Activated naive CD4-positive, alpha-beta T cell treated with anti-CD3 and anti-CD28 coated beads, Interleukin-2, amount 10 ng/mL, durations not matched to agents 7 days and 5 days (primary cell): ENCODE measurements at regions not wholly inside any gene's neighbourhood (a gene's known extent, or its start where the extent isn't known, plus 50 kb on each side); places are given as distances from the start of the nearest gene placed in this dataset.
"Not testable (repeated sequence)": the region's sequence is repeated elsewhere in the genome, so short reads cannot be mapped to it uniquely, and the experiment has no call there.

Experiments used
- CTCF ChIA-PET: fragments of 350-600 bp; sonication (Branson Sonifier 250); formaldehyde crosslinking; loops from one replicate; lab custom pipeline; 2021; ENCODE audit warnings: antibody characterized with exemption; lab: Charles Lee
- DNase-seq: peaks from one replicate; pipeline ENCODE4 v3.0.0-alpha.2; 2020
- H3K27ac Mint-ChIP-seq: one replicate; pipeline ENCODE4 v1.8.0; 2021; ENCODE audit warnings: mild to moderate bottlenecking, moderate library complexity, mixed read lengths
- H3K27me3 Mint-ChIP-seq: one replicate; pipeline ENCODE4 v1.8.0; 2021; ENCODE audit warnings: mild to moderate bottlenecking, mixed read lengths
- H3K36me3 Mint-ChIP-seq: one replicate; pipeline ENCODE4 v1.8.0; 2021; ENCODE audit warnings: mixed read lengths
- H3K4me1 Mint-ChIP-seq: one replicate; pipeline ENCODE4 v1.8.0; 2021; ENCODE audit warnings: mixed read lengths
- H3K4me3 Mint-ChIP-seq: one replicate; pipeline ENCODE4 v1.8.0; 2021; ENCODE audit warnings: mild to moderate bottlenecking, moderate library complexity, mixed read lengths
- H3K9me3 Mint-ChIP-seq: one replicate; pipeline ENCODE4 v1.8.0; 2021; ENCODE audit warnings: mixed read lengths

DNA sequence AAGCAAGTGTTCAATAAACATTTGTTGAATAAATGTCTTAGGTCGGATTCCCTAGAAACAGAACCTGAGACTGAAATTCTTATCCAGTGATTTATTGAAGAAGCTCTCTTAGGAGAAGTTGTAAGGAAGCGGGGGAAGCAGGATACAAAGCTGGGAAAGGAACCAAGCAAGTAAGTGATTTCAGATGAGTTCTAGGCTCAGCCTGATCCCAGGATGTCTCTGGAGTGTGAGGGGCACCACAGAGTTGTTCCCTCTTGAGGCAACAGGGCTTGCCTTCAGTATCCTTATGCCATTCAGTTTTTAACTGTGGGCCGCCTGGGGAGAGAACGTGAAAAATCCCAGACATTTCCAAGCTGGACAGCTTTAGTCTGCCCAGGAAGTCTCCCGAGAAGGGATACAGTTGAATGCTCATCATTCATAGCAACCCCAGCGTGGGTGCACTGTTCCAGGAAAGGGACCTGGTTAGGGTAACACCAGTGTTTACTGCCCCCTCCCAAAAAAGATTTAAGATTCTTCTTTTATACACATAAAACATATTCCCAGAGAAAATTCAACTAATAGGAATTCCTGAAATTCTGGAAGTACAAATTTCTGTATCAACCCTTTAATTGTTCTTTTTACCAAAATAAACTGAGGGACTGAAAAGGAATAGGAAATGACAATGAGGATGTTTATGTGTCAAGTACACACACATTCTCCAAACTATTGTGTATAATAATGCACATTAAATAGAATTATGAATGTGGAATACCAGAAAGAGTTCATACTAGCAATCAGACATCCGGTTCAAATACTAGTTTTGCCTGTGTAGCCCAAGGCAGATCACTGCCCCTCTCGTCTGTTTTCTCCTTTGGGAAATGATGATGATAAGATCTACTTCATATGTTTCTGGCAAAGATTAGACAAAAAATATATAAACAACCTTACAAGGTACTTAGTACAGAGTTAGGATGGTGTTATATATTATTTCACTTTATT, 592.1 kb upstream of the CDH2 start:
- Mint-ChIP-seq H3K4me3 (no peak overlapping the region), H3K9me3 (peaks cover 3% of the 10 kb centered on the region), H3K4me1 (peaks cover 6% of the 10 kb centered on the region), H3K36me3 (no peaks in the 10 kb centered on the region), H3K27ac (no peak overlapping the region), H3K27me3 (no peaks in the 10 kb centered on the region)
- CTCF ChIA-PET = no interaction called here
- DNase-seq = no peak

DNA sequence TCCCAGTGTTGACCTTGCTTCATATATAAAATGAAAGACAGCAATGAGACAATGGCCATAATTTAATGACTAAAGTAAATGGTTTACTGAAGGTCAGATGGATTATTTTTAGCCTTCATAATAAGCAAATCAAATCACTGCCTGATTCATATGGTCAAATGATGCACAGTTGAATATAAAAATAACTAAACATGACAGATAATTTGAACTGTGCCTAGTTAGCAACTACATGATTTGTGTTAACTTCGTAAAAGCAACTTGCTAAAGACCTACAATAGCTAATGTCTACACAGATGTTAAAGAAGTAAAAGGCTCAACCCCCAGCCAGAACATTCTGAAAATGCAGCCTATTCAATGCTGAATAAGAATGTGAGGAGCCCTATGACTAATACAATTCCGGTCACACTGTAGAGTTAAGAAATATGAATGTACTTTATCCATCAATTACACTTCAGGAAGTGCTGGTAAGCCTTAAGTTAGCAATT, 590.8 kb upstream of the CDH2 start:
- Mint-ChIP-seq H3K9me3 (peaks cover 5% of the 10 kb centered on the region), H3K36me3 (no peaks in the 10 kb centered on the region), H3K27ac (no peak overlapping the region), H3K4me1 (peaks cover 3% of the 10 kb centered on the region), H3K27me3 (no peaks in the 10 kb centered on the region), H3K4me3 (no peak overlapping the region)
- no peak for DNase-seq
- CTCF ChIA-PET = no interaction called here

DNA sequence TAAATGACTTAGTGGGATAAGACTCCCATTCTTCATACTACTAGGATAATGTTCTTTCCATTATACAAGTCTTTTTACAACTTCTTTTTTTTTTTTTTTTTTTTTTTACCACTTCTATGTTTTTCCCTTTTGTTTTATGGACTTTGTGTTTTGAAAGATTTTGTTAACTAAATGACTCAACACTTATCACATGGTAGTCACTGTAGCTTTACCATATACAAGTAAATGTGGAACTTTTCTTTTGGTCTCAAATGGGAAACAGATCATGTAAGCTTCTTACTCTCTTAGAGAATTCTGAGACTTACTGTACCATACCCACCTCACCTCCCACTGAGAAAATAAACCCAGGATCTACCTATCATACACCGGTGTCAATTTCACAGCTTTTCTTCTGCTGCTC, 590.3 kb upstream of the CDH2 start:
- Mint-ChIP-seq H3K9me3 (peaks cover 5% of the 10 kb centered on the region), H3K36me3 (no peaks in the 10 kb centered on the region), H3K27me3 (no peaks in the 10 kb centered on the region), H3K4me3 (no peak overlapping the region), H3K4me1 (peaks cover 3% of the 10 kb centered on the region), H3K27ac (no peak overlapping the region)
- DNase-seq = no peak
- CTCF ChIA-PET = no interaction called here

DNA sequence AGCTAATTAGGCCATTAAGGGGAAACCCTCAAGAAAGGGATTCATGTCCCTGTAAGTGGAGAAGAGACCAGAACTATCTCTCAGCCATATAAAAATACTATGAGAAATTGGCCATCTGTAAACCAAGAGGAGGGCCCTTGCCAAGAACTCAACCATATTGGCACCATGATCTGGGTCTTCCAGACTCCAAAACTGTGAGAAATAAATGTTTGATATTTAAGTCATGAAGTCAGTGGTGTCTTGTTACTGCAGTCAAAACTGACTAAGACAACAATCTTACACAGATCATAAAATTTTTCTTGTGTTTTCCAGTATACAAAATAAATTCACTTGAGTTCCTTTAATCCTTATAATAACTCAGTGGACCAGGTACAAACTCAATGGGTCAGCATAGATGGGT, 589.8 kb upstream of the CDH2 start:
- peaks cover 3% of the 10 kb centered on the region for H3K4me1 Mint-ChIP-seq
- CTCF ChIA-PET = no interaction called here
- no peak overlapping the region for H3K4me3 Mint-ChIP-seq
- H3K9me3 Mint-ChIP-seq = peaks cover 5% of the 10 kb centered on the region
- H3K27ac Mint-ChIP-seq = no peak overlapping the region
- H3K27me3 Mint-ChIP-seq = no peaks in the 10 kb centered on the region
- no peak for DNase-seq
- no peaks in the 10 kb centered on the region for H3K36me3 Mint-ChIP-seq

DNA sequence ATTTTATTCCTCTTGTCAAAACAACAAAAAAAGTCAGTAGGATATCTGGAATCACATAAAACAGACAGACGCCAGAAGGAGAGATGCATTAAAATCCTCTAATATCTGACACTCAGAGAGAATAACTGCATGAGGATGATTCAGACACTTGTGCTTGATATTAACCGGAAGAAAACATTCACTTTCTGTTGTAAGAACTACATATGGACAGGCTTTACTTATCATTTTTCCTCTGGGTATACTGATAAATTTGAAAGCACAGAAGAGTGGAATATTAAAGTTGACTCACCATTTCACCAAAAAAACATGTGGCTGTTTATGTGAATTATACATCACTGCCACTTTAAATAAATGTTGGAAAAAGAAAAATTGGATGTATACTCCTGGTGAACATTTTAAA, 589.1 kb upstream of the CDH2 start:
- CTCF ChIA-PET = no interaction called here
- Mint-ChIP-seq H3K27me3 (no peaks in the 10 kb centered on the region), H3K4me1 (peaks cover 3% of the 10 kb centered on the region), H3K4me3 (no peak overlapping the region), H3K9me3 (peaks cover 5% of the 10 kb centered on the region), H3K27ac (no peak overlapping the region), H3K36me3 (no peaks in the 10 kb centered on the region)
- DNase-seq = no peak

DNA sequence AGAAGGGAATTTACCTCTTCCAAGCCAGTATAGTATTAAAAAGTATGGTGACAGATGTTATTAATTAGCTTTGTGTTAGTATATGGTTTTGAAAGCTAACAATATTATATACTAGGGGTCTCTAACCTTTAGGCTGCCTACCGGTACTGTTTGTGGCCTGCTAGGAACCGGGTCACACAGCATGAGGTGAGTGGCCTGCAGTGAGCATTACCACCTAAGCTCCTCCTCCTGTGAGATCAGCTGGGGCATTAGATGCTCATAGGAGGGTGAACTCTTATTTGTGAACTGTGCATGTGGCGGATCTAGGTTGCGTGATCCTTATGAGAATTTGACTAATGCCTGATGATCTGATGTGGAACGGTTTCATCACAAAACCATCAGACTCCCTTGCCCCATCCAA, 583.4 kb upstream of the CDH2 start:
- H3K9me3 Mint-ChIP-seq = peaks cover 2% of the 10 kb centered on the region
- no peak overlapping the region for H3K4me3 Mint-ChIP-seq
- no peak overlapping the region for H3K27ac Mint-ChIP-seq
- no peaks in the 10 kb centered on the region for H3K4me1 Mint-ChIP-seq
- no peaks in the 10 kb centered on the region for H3K27me3 Mint-ChIP-seq
- CTCF ChIA-PET = no interaction called here
- H3K36me3 Mint-ChIP-seq = no peaks in the 10 kb centered on the region
- no peak for DNase-seq

DNA sequence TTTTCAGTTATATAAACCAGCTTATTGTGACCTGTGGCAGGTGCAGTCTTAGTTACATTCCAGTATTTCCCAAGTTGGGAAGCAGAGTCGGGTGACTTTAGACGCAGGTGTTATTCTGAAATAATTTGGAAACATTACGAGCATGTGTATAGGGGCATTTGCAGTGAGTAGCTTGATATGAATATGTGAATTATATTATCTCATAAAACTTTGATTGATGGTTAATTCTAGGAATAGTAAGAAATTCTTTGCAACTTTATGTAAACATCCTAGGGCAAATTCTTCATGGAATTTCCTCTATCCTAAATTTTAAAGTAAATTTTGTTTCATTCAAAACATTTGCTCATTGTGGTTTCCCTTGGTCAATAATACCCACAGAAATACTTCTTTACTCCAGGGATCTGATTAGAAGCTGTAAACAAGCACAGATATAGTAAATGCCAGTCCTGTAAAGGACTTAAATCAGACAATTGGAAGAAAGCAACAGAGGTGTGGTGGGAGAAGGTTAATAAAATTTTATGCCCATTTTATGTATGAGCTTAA, 580.6 kb upstream of the CDH2 start:
- Mint-ChIP-seq H3K4me1 (no peaks in the 10 kb centered on the region), H3K4me3 (no peak overlapping the region), H3K27me3 (no peaks in the 10 kb centered on the region), H3K9me3 (peaks cover 4% of the 10 kb centered on the region), H3K27ac (no peak overlapping the region), H3K36me3 (no peaks in the 10 kb centered on the region)
- DNase-seq = no peak
- CTCF ChIA-PET = no interaction called here

DNA sequence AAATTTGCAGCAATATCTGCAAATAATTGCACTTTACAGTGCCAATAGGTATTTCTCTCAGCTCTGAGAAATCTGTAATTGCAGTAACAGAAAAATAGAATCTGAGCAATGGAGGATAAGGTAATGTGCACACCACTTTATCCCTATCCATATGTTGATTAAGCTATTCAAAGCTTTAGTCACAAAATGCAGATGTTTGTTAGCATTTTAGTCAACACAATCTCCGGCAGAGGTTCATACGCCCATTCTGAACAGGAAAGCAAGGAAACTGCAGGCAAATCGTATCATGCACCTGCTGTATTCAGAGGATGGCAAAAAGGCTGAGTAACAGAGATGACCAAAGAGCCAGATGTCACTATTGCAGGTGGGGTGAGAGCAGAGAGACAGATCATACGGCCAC, 566.2 kb upstream of the CDH2 start:
- Mint-ChIP-seq H3K27me3 (no peaks in the 10 kb centered on the region), H3K36me3 (no peaks in the 10 kb centered on the region), H3K27ac (no peak overlapping the region), H3K9me3 (peaks cover 2% of the 10 kb centered on the region), H3K4me1 (no peaks in the 10 kb centered on the region), H3K4me3 (no peak overlapping the region)
- no peak for DNase-seq
- CTCF ChIA-PET = no interaction called here

DNA sequence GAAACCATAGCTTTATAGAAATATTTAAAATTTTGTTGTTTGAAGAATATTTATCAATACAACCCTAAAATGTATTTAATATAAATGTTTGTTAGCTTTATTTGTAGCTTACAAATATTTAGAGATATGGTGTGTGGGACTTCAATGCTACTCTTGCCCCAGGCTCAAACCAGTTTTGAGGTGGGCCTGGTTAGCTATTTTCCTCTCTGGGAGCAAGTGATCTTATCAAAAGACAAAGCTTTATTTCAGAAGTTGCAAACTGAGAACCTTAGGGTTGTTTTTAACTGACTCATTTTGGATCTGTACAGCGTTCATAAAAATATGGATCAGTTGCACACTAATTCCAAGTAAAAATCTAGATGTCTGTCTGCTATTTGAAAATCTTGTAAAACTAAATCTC, 563.6 kb upstream of the CDH2 start:
- no peak overlapping the region for H3K4me3 Mint-ChIP-seq
- CTCF ChIA-PET = no interaction called here
- no peaks in the 10 kb centered on the region for H3K4me1 Mint-ChIP-seq
- DNase-seq = no peak
- peaks cover 2% of the 10 kb centered on the region for H3K9me3 Mint-ChIP-seq
- H3K27me3 Mint-ChIP-seq = no peaks in the 10 kb centered on the region
- no peaks in the 10 kb centered on the region for H3K36me3 Mint-ChIP-seq
- no peak overlapping the region for H3K27ac Mint-ChIP-seq

DNA sequence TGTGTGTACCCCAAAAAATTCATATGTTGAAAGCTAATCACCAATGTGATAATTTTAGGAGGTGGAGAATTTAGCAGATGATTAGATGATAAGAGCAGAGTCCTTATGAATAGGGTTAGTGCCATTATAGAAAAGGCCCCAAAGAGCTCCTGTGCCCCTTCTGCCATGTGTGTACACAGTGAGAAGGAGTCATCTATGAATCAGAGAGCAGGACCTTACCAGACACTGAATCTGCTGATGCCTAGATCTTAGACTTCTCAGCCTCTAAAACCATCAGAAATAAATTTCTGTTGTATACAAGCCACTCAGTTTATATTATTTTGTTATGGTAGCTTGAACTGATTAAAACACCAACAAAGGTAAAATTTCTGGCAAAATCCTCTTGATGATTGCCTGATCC, 560.0 kb upstream of the CDH2 start:
- DNase-seq = no peak
- Mint-ChIP-seq H3K9me3 (peaks cover 6% of the 10 kb centered on the region), H3K36me3 (no peaks in the 10 kb centered on the region), H3K4me3 (no peak overlapping the region), H3K4me1 (no peaks in the 10 kb centered on the region), H3K27me3 (no peaks in the 10 kb centered on the region), H3K27ac (no peak overlapping the region)
- CTCF ChIA-PET = interaction anchor here (0.6 kb wide), 1 partner anchor 461 kb away, joined by 3 read pairs; no protein-coding TSS in a partner anchor

DNA sequence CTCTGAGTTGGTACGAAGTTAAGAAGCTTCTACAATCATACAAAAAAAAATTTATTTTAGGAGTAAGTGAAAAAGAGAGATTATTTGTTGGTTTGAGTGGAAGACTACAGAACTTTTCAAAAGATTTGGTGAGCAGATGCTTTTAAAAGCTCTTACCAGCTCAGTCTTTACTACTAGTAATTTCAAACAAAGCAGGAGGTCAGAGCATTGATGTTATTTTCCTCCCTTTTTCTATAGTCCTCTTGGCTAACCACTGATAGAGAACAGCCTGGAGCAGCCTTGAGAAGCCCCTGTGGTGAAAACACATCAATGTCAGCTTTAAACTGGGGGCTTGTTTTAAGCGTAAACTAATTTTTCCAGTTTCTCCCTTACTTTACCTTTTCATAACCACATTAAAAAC, 559.3 kb upstream of the CDH2 start:
- CTCF ChIA-PET = interaction anchor here (0.6 kb wide), 1 partner anchor 460 kb away, joined by 3 read pairs; no protein-coding TSS in a partner anchor
- no peak for DNase-seq
- no peaks in the 10 kb centered on the region for H3K4me1 Mint-ChIP-seq
- H3K27me3 Mint-ChIP-seq = no peaks in the 10 kb centered on the region
- peaks cover 6% of the 10 kb centered on the region for H3K9me3 Mint-ChIP-seq
- H3K4me3 Mint-ChIP-seq = no peak overlapping the region
- no peaks in the 10 kb centered on the region for H3K36me3 Mint-ChIP-seq
- no peak overlapping the region for H3K27ac Mint-ChIP-seq

DNA sequence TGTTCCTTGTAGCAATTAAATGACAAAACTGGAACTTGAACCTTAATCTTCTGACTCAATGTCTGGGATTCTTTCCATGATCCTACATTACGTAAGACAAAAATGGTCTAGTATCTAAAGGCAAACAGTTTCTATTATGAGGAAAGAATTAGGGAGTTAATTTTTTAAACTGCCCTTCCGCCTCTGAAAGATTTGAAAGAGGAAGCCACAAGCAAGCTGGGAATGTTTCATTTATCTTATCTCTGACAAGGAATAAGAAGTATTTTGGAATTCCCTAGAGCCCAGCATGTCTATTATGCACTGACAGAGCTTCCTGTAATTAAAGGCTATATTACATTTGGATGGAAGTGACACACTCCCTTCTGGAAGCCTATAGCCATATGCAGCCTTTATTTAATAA, 558.8 kb upstream of the CDH2 start:
- no peak overlapping the region for H3K27ac Mint-ChIP-seq
- no peaks in the 10 kb centered on the region for H3K27me3 Mint-ChIP-seq
- CTCF ChIA-PET = no interaction called here
- DNase-seq = no peak
- no peak overlapping the region for H3K4me3 Mint-ChIP-seq
- no peaks in the 10 kb centered on the region for H3K36me3 Mint-ChIP-seq
- no peaks in the 10 kb centered on the region for H3K4me1 Mint-ChIP-seq
- H3K9me3 Mint-ChIP-seq = peaks cover 6% of the 10 kb centered on the region

DNA sequence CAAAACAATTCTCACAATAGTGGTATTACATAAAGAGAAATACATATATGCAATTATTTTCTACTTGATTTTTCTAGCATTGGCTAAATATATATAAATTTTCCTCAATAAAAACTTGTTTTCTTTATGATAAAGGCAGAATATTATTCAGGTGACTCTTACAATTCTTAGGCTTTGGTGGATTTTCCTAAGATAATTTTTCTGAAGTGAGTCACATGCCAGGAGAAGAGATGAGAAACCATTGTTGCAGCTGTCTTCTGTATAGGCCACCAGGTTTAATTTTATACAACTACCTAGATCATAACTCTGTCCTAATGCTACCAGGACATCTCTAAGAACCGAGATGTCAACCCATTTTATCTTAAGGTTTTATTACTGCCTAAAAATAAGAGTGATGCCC, 552.4 kb upstream of the CDH2 start:
- Mint-ChIP-seq H3K4me3 (no peak overlapping the region), H3K9me3 (peaks cover 6% of the 10 kb centered on the region), H3K4me1 (no peaks in the 10 kb centered on the region), H3K27ac (no peak overlapping the region), H3K27me3 (no peaks in the 10 kb centered on the region), H3K36me3 (no peaks in the 10 kb centered on the region)
- CTCF ChIA-PET = no interaction called here
- no peak for DNase-seq

DNA sequence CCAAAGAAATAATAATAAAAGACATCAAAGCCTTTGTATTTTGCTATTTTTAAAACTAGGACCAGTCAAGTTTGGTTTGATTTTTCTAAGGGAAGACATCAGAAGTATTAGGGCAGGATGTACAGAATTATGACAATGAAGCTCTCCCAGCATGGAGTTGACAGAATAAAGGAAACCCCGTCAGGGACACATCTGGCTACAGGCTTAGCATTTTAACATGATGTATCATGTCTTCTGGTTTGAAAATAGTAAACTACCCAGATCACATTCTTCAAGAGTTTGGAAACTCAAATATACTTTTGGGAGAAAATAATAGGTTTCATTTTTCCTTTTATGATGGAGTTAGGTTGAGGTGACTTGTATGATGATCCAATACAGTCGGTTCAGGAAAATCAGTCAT, 552.0 kb upstream of the CDH2 start:
- Mint-ChIP-seq H3K4me1 (no peaks in the 10 kb centered on the region), H3K27ac (no peak overlapping the region), H3K36me3 (no peaks in the 10 kb centered on the region), H3K27me3 (no peaks in the 10 kb centered on the region), H3K4me3 (no peak overlapping the region), H3K9me3 (peaks cover 4% of the 10 kb centered on the region)
- DNase-seq = no peak
- CTCF ChIA-PET = no interaction called here

DNA sequence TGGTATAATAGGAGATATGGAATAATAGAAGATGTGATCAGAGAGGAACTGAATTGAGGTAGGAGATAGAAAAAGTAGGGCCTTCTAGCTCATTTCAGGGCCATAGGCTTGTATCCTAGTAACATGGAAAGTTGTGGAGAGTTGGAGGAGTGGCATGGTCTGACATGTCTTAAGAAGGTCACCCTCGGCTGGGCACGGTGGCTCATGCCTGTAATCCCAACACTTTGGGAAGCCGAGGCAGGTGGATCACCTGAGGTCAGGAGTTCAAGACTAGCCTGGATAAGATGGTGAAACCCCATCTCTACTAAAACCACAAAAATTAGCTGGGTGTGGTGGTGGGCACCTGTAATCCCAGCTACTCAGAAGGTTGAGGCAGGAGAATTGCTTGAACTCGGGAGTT, 550.3 kb upstream of the CDH2 start:
- H3K27ac Mint-ChIP-seq, H3K36me3 Mint-ChIP-seq, H3K4me3 Mint-ChIP-seq, DNase-seq, H3K27me3 Mint-ChIP-seq, H3K4me1 Mint-ChIP-seq, H3K9me3 Mint-ChIP-seq, CTCF ChIA-PET: not testable (repeated sequence)
